ENCODE measurements at regions not wholly inside any gene's neighbourhood (a gene's known extent, or its start where the extent isn't known, plus 50 kb on each side); places are given as distances from the start of the nearest gene placed in this dataset.

GRCh38 chr1:82273816-82274215, 473.1 kb downstream of the ADGRL2 start:
- in situ Hi-C loops (cut with HindIII; ENCODE audit: low sequenced_read_pairs): no loop called here

- in situ Hi-C loops (cut with HindIII; ENCODE audit: low sequenced_read_pairs): no loop called here
These were observed 468.7 kb downstream of the ADGRL2 start for GRCh38 chr1:82269431-82269830.

DNA sequence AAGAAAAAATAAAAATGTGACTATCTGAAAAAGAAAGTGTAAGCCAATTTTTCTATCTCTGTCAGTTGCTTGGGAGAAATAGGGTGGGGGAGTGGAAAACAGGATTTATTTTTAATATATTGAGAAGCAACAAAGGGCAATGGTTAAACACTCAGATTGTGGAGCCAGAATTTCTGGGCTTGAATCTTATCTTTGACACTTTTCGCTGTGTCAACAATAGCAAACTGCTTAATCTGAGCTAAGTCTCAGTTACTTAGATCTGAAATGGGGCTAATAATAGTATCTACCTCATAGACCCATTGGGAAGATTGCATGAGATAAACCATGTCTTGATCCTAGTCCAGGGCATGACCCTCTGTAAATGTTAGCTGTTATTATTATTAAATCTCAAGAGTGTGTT, 468.1 kb downstream of the ADGRL2 start:
- in situ Hi-C loops (cut with HindIII; ENCODE audit: low sequenced_read_pairs): no loop called here

- in situ Hi-C loops (cut with HindIII; ENCODE audit: low sequenced_read_pairs): no loop called here
These were observed 465.6 kb downstream of the ADGRL2 start for GRCh38 chr1:82266351-82266750.

GRCh38 chr1:82265436-82265835, 464.7 kb downstream of the ADGRL2 start:
- in situ Hi-C loops (cut with HindIII; ENCODE audit: low sequenced_read_pairs): no loop called here

GRCh38 chr1:82264802-82265201, 464.1 kb downstream of the ADGRL2 start:
- in situ Hi-C loops (cut with HindIII; ENCODE audit: low sequenced_read_pairs): no loop called here

- in situ Hi-C loops (cut with HindIII; ENCODE audit: low sequenced_read_pairs): no loop called here
These were observed 462.7 kb downstream of the ADGRL2 start for GRCh38 chr1:82263396-82263795.

DNA sequence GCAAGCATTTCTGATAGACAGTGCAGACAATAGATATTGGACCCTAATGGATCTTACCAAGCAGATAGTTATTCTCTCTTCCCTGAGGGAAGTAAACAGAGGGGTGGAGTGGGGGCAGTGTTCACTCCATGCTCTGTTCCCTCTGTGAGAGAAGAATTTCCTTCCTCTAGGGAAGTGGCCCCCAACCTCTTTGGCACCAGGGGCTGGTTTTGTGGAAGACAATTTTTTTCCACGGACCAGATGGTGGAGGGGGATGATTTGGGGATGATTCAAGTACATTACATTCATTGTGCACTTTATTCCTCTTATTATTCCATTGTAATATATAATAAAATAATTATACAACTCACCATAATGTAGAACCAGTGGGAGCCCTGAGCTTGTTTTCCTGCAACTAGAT, 459.9 kb downstream of the ADGRL2 start:
- in situ Hi-C loops (cut with HindIII; ENCODE audit: low sequenced_read_pairs): no loop called here

GRCh38 chr1:82260051-82260450, 459.3 kb downstream of the ADGRL2 start:
- in situ Hi-C loops (cut with HindIII; ENCODE audit: low sequenced_read_pairs): no loop called here

DNA sequence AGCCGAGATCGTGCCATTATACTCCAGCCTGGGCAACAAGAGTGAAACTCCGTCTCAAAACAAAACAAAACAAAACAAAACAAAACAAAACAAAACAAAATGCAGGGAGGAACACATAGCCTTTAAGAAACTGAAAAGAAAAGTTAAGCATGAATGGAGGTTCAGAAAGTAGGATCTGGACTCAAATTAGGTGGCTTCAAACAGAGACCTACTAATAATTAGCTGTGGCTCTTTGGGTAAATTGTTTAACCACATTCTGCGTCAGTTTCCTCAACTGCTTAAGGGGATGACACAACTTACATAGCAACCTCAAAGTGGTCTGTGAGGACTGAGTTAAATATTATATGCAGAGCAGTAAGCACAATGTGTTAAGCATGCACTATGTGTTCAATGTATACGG, 458.2 kb downstream of the ADGRL2 start:
- in situ Hi-C loops (cut with HindIII; ENCODE audit: low sequenced_read_pairs): no loop called here

DNA sequence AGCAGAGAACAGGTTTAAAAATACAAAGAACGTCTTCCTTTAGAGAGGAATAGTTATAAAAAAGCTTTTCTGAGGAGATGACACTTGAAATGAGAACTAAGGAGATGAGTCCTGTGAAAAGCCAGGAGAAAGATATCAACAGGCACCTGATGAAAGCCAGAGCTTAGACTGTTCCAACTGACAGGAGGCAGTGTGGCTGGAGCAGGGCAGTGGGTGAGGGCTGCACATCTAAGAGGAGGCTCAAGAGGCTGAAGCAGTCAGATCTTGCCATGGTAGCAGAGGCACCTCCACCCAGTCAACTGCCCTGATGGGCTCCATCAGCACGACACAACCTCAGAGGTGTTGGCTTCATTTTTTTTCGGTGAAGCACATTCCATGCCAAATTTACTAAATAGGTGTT, 445.3 kb downstream of the ADGRL2 start:
- in situ Hi-C loops (cut with HindIII; ENCODE audit: low sequenced_read_pairs): no loop called here

- in situ Hi-C loops (cut with HindIII; ENCODE audit: low sequenced_read_pairs): no loop called here
These were observed 444.7 kb downstream of the ADGRL2 start for GRCh38 chr1:82245345-82246014.

GRCh38 chr1:82240571-82240970, 439.8 kb downstream of the ADGRL2 start:
- in situ Hi-C loops (cut with HindIII; ENCODE audit: low sequenced_read_pairs): no loop called here

DNA sequence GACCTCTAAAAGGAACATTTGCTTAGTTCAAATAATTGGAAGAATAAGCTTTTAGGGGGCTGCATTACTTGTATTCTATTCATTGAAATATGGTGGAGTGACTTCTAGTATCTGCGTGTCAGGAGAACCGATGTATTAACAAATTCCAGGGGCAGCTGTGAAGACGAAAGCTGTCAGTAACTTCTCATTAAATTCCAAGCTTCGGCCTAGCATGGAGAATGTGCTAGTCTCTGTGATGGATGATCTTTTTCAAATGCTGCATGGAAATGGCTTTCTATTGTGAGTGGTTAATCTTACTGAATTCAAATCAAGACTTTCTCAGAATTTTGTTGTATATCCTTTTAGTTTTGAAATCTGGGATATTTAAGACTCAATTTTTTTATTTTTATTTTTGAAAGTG, 429.9 kb downstream of the ADGRL2 start:
- in situ Hi-C loops (cut with HindIII; ENCODE audit: low sequenced_read_pairs): no loop called here

DNA sequence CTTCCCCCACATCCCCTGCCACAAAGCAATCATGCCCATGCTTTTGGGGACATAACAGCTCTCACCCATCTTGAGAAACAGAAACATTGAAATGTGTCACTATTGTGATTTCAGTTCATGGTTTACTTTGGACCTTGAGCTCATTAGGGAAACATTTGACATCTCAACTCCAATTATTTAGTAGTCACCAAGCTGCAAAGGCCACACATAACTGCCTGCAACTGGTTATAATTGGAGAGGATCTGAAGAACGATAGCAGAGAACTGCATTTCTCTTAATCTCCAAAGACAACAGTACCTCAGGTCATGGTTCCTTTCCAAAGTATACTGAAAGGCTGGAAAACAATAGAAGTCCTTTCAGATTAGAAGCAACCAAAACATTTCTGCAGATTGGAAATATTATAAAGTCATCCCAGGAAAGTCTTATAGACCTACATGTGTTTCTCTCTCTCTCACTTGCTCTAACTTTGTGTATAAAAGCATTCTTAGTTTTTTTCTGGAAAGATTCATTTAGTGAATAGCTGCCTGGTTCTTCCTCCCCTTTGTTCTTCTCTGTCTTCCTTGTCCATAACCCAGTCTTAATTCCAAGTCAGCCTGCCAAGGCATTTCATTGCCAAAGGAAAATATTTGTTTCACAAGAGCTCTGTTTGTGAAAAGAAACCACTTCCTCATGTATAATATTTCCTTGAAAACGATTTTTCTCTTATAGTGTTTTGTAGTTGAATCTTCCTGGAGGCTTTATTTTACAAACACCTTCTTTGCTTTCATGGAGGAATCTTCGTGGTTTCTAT, 426.8 kb downstream of the ADGRL2 start:
- in situ Hi-C loops (cut with HindIII; ENCODE audit: low sequenced_read_pairs): no loop called here

DNA sequence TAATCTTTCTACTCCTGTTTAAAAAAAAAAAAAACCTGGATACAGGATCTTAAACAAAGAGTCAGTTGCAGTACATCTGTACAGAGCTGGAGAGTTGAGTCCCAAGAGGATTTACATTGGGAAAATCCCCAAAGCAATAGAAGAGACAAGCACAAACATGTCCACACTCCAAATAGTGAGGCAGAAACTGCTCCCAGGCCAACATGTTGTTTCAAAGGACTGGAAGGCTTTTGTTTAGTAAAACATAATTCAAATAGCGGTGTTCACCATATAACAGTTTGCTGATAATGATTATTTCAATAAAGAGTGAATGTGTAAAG, 425.4 kb downstream of the ADGRL2 start:
- in situ Hi-C loops (cut with HindIII; ENCODE audit: low sequenced_read_pairs): no loop called here

GRCh38 chr1:82225421-82226185, 424.9 kb downstream of the ADGRL2 start:
- in situ Hi-C loops (cut with HindIII; ENCODE audit: low sequenced_read_pairs): no loop called here

DNA sequence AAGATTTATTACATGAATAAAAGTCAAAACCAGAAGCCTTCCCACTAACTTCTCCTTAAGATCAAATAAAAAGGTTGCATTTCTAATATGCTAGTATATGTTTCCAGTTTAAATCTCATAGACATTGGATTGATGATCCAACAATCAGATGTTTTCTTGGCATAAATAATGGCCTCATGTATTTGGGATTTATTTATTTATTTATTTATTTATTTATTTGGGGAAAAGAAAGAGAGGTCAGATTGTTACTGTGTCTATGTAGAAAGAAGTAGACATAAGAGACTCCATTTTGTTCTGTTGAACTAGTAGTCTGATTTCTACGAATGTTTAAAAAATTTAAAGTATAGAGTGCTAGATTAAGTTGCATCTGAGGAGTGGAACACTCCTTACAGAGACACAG, 422.4 kb downstream of the ADGRL2 start:
- in situ Hi-C loops (cut with HindIII; ENCODE audit: low sequenced_read_pairs): no loop called here

DNA sequence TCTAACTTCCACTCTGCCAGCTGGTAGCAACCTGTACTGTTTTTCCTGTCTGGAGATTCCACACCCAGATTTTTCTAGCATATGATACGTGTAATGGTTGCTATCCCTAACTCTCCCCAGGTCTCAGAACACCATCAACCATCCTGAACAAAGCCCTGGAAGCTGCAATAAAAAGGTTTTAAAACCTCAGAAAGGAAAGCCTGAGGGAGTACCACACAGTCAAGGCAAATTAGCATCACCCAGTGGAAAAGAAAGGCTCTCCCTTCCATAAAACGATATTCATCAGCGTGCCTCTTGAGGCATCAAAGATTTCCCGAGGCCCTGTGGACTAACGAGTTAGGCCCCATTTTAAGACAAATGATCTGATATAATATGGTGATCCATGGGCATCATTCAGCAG, 421.0 kb downstream of the ADGRL2 start:
- in situ Hi-C loops (cut with HindIII; ENCODE audit: low sequenced_read_pairs): no loop called here

GRCh38 chr1:82220754-82221153, 420.0 kb downstream of the ADGRL2 start:
- in situ Hi-C loops (cut with HindIII; ENCODE audit: low sequenced_read_pairs): no loop called here

DNA sequence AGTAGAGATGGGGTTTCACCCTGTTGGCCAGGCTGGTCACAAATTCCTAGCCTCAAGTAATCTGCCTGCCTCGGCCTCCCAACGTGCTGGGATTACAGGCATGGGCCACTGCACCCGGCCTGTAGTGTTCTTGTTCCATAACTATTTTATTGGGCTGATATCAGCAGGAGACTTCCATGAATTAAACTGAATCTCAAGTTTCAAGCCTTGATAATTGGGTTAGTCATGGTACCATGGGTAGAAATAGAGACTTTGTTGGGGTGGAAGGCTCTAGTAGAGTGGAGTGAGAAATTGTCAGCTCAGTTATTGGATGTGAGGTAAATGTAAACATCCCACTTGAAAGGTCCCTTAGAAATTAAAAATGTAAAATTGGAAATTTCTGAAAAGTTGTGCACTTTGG, 419.1 kb downstream of the ADGRL2 start:
- in situ Hi-C loops (cut with HindIII; ENCODE audit: low sequenced_read_pairs): no loop called here

GRCh38 chr1:82218846-82219245, 418.1 kb downstream of the ADGRL2 start:
- in situ Hi-C loops (cut with HindIII; ENCODE audit: low sequenced_read_pairs): no loop called here
